Suppressor macrophage treated with lipopolysaccharide for 4 hours (primary cell): ENCODE measurements at regions not wholly inside any gene's neighbourhood (a gene's known extent, or its start where the extent isn't known, plus 50 kb on each side); places are given as distances from the start of the nearest gene placed in this dataset.
"Not testable (repeated sequence)": the region's sequence is repeated elsewhere in the genome, so short reads cannot be mapped to it uniquely, and the experiment has no call there.

Experiments used
- DNase-seq: peaks from one replicate; pipeline ENCODE4 v3.0.0-alpha.2; 2020

DNA sequence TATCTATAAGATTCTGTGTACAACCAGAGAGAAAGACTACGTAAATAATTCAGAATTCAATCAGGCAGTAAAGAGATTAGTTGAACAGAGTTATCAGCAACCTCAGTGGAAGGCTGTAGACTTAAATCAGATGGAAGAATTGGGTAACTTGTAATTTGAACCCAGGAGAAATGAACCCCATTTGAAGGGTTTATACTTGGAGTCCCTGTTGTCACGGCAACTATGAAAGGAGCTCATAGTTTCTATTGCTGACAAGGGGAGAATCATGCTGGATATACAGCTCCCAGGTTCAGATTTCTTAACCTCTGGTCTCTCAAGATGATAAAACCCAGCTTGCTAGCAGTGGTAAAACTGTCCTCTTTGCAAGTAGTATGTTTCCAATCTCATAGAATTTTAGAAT is 54.4 kb upstream of the BMP4 start:
- no peak for DNase-seq

- DNase-seq, result no peak
These were observed 66.4 kb upstream of the BMP4 start for GRCh38 chr14:54023027-54023426.

DNA sequence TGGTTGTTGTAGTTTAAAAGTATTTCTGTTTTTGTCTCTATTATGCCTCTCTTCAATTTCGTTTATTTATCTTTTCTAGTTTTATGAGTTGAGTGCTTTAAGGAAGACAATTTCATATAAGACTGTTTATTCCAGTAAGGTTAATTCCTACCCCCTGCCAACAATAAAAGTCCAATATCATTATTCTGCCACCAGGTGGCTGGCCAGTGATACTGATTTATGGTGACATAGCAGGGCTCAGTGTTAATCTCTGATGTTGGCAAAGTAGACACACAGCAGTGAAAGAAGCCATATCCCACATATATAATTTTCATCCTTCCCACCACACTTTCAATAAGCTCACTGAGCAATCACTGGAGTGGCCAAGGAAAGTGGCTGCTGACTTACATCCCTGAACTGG is 69.0 kb upstream of the BMP4 start:
- DNase-seq, result no peak

- DNase-seq, result no peak
These were observed 70.0 kb upstream of the BMP4 start for GRCh38 chr14:54026671-54027070.

DNA sequence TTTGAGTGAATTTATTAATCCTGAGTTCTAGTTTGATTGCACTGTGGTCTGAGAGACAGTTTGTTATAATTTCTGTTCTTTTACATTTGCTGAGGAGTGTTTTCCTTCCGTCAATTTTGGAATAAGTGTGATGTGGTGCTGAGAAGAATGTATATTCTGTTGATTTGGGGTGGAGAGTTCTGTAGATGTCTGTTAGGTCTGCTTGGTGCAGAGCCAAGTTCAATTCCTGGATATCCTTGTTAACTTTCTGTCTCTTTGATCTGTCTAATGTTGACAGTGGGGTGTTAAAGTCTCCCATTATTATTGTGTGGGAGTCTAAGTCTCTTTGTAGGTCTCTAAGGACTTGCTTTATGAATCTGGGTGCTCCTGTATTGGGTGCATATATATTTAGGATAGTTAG is 74.4 kb upstream of the BMP4 start:
- DNase-seq, result not testable (repeated sequence)

- not testable (repeated sequence) for DNase-seq
These were observed 76.7 kb upstream of the BMP4 start for GRCh38 chr14:54033285-54033684.

DNA sequence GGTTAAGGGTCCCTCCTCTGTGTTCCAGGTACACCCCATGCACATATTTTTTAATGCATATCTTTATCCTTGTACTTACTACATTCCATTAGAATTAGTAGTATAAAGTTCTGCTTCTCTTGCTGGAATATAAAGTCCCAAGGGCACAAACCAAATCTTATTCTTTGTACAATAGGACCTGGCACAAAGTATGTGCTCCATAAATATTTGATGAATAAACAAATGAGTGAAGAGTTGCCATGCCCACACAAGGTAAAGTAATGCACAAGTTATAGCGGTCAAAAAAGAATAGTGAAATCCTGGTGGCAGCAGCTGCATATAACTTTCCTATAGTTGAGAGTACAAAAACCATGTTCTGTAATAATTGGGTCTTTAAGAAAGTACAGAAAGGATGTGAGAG is 82.1 kb upstream of the BMP4 start:
- DNase-seq, result no peak

DNA sequence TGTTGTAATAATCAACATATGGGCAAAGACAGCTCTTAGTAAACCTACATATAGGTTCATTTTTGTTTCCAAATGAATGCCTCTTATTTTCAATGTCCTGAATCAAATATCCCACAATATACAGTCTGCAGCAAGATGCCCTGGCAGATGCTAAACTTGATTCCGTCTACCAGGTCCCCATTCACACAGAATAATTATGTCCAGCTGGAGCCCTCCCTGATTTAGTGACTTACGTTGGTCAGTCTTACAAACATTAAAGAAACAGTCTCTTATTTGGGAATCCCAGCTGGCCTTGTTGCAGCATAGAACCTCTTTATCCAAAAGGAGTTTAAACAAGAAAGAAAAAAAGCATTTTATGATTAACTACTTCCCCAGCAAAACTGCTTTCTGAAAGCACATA is 82.7 kb upstream of the BMP4 start:
- no peak for DNase-seq

GRCh38 chr14:54040846-54041245 is 84.2 kb upstream of the BMP4 start:
- no peak for DNase-seq

DNA sequence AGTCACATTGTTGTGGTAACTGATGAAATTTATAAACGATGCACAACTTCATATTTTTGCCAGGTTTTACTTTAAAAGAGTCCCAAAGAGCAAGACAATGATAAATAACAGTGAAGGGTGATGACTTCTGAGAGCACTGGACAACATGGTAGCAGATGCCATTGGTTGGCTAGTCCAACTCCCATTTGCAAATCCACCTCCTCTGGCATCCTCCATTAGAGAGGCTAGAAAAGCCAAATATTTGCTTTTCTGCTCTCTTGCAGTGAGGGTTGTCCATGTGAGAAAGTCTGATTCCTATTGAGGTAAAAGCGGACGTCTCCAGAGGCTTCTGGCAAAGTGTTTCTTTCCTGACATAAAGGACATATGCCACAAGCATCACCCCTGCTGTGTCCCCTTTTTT is 89.6 kb upstream of the BMP4 start:
- DNase-seq, result no peak

DNA sequence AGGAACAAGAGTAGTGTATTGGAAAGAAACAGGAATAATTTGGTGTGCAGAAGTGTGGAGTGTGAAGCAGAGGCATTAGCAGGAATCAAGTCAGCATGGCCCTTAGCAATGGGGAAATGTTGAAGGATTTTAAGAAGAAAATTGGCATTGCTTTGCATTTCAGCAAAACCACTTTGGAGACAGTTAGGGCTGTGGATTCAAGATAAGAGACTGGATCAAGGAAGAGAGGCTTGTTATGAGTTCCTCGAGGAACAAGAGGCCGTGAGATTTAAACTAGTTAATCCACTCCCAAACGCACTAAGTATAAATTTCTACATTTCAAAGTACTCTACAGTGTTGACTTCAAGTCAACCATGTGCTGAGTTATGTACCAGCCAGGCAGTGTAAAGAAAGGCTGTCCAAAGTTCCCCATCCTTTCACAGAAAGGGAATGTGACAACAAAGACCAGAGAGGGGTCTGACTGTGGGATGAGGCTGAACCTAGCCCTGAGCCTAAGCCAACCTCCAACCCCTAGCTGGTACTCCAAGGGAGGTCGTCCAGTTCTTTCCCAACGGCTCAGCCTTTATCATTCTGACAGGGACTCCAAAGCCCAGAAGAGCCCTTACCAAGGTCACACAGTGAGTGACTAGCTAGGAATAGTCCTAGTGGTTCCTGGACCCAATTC is 91.2 kb upstream of the BMP4 start:
- no peak for DNase-seq

- no peak for DNase-seq
These were observed 91.7 kb upstream of the BMP4 start for GRCh38 chr14:54048311-54048710.

DNA sequence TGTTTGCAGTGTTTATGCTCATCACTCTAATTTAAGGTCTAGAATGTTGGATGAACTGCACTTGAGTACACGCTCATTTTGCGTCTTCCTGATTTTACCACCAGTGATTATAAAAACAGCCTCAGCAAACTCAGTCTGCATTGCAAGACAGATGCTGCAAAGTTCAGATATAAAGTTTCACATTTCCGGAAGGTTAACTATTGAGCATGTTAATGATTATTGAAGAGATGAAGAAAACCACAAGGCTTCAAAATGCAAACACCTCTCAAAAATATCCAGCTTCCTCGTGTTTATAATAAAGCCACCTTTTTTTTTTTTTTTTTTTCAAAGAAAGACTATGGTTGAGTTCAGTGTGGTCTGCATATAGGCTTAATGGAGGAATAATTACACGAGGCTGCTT is 92.1 kb upstream of the BMP4 start:
- DNase-seq, result no peak

DNA sequence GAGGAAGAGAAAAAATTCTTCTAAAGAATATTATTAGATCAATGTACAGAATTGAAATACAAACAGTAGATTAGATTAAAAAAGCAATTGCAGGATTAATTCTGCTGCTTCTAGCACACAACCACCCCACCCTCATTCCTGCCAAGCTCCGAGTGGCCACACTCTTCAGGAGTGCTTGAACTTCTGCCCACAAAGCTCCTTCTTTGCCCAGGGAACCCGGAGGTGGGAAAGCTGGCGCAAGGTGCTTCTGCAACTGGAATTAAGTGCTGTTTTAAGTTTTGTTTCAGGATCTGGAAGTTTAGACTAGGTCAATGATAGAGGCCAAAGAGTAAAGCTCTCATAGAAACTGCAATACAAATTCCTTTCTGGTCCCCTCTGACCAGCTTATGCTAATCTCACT is 94.1 kb upstream of the BMP4 start:
- DNase-seq, result no peak

- DNase-seq, result no peak
These were observed 96.2 kb upstream of the BMP4 start for GRCh38 chr14:54052696-54053385.

DNA sequence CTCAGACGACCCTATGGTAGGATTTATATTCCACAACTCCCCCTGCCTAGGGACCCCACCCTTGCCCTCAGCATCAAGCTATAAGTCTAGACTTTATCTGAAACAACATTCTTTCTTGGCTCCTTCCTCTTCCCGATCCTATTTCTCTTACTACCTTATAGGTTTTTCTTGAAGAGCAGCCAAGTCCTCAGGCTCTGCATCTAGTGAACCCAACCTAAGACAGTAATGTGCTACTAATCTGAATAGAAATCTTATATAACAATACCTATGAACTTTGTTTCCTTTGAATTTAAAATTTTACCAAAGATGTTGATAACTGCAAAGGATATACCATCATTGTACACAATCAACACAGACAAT is 96.7 kb upstream of the BMP4 start:
- no peak for DNase-seq

DNA sequence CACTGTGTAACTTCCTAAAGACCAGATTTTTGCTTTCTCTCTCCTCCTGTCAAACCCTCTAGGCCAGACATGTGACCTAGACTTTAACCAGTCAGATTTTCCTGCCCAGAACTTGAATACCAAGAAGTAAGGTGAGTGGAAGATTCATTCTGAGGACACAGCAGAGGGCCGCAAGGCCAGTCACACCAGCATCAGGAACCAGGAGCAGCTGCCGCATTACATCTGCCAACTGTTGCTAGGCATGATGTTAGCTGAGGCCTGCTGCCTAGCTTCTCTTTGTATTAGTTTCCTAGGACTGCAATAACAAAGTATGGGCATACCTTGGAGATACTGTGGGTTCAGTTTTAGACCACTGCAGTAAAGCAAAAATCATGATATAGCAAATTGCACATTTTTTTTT is 101.9 kb upstream of the BMP4 start:
- DNase-seq, result no peak

GRCh38 chr14:54083549-54084239 is 127.1 kb upstream of the BMP4 start:
- DNase-seq, result no peak

DNA sequence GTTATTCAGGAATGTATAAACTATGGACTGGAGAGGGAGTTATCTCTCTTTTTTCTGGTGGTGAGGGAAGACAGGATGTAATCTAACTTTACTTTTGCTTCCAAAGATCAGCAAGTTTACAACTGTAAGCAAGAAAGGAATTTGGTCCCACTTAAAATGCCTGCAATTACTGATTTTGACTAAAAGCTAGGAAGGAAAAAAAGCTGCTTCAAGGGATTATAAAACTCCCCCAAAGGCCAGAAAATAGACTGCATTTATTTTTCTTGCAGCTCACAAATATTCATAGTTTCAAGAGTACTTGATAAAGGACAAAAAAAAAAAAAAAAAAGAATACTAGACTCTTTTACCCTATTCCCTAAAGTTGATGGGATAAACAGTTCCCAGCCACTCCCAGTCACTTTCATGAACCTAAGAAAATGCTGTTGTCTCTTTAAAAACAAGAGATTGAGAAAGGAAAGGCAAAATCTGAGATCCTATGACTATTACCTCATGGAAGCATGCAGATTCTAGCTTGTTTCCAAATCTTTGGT is 128.7 kb upstream of the BMP4 start:
- no peak for DNase-seq

- no peak for DNase-seq
These were observed 129.2 kb upstream of the BMP4 start for GRCh38 chr14:54085841-54086240.

DNA sequence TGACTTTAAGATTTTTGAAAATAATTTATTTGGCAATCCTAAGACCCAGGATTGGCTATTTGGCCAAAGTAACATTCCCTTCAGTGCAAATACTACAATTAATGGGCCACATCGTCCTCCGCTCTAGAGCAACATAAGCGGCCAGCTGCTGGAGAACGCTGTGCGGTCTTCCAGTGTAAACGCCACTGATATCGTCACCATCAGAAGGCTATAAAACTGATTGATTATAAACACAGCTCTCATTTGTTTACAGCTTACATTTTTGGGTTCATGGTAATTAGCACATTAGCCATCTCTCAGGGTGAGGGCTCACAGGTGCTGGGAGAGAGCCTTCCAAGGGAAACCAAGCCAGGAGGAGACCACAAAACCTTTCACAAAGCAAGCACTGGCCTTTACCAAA is 130.1 kb upstream of the BMP4 start:
- DNase-seq, result no peak

DNA sequence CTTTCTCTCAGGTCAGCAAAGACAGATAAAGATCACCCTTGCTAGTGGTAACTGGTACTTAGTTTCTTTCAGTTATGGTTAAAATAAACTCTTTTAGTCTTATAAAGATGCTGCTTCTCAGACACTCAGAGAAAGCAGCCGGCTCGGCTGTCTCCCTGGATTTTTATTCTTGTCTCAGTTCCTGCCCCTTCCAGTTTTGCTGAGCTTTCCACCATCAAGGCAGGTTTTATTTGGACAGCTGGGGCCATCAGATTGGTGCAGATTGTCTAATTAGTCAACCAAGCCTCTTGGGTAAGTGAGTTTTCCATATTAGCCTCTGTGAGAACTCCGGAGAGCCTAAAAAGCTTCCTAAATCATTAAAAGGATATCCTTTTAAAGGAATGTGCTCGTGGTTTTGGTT is 130.8 kb upstream of the BMP4 start:
- no peak for DNase-seq

- no peak for DNase-seq
These were observed 131.6 kb upstream of the BMP4 start for GRCh38 chr14:54088271-54088670.

- no peak for DNase-seq
These were observed 133.6 kb upstream of the BMP4 start for GRCh38 chr14:54090274-54090673.
